SU-DHL-6 (cell line): ENCODE measurements at regions not wholly inside any gene's neighbourhood (a gene's known extent, or its start where the extent isn't known, plus 50 kb on each side); places are given as distances from the start of the nearest gene placed in this dataset.

ENCODE experiments used
- EZH2phosphoT487 ChIP-seq: fragments of 200-600 bp; sonication (generic), shearing (Covaris generic); conservative IDR thresholded peaks from 2 replicates; pipeline ENCODE4 v1.6.1; 2018; ENCODE audit warnings: mild to moderate bottlenecking, antibody characterized with exemption, low read length, moderate library complexity, mixed read lengths
- TF ChIP-seq, protein P1 (sequence below): fragments of 200-600 bp; sonication (generic); IDR thresholded peaks from one replicate; pipeline ENCODE4 v1.5.1; 2017; ENCODE audit warnings: antibody characterized with exemption, mild to moderate bottlenecking, low read length, moderate library complexity; ENCODE audit not compliant: insufficient read depth, poor library complexity, severe bottlenecking

DNA sequence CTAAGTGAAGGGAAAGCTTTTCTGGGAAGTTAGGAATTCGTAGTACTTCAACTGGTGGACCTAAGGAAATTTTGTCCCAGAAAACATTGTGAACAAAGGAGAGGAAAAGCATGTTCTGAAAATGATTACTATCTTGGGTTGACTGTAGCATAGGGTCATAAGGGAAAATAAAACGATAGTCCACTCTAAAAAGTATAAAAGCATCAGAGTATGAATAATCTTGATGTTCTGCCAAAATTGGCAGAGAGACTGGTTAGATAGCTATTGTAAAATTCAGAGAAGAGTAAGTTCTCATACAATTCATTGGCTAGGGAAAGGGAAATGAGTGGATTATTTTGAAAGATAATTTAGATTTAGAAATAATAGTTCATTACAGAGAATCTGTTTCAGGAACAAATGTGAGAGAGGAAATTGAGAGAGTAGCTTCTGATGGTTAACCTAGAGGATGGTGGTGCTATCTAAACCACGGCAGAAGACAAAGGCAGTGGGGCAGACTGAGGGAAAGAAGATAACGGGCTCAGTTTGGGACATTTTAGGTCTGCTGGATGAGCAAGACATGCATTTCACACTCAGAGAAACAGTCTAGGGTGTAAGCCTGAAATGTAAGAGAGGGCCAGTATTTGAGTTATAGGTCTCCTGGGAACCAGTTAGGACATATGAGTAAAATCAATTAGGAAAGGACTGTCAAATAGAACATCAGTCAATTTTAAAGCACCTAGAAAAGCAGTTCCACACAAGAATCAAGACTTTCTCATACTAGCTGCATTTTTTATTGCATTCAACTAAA lies 799.3 kb upstream of the CXADR start:
- no peak for TF ChIP-seq EZH2phosphoT487
- TF ChIP-seq, protein P1, sequence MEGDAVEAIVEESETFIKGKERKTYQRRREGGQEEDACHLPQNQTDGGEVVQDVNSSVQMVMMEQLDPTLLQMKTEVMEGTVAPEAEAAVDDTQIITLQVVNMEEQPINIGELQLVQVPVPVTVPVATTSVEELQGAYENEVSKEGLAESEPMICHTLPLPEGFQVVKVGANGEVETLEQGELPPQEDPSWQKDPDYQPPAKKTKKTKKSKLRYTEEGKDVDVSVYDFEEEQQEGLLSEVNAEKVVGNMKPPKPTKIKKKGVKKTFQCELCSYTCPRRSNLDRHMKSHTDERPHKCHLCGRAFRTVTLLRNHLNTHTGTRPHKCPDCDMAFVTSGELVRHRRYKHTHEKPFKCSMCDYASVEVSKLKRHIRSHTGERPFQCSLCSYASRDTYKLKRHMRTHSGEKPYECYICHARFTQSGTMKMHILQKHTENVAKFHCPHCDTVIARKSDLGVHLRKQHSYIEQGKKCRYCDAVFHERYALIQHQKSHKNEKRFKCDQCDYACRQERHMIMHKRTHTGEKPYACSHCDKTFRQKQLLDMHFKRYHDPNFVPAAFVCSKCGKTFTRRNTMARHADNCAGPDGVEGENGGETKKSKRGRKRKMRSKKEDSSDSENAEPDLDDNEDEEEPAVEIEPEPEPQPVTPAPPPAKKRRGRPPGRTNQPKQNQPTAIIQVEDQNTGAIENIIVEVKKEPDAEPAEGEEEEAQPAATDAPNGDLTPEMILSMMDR: no peak
